Glutamatergic neuron (in vitro differentiated cells): ENCODE measurements at regions not wholly inside any gene's neighbourhood (a gene's known extent, or its start where the extent isn't known, plus 50 kb on each side); places are given as distances from the start of the nearest gene placed in this dataset.

Experiments
- DNase-seq: peaks from one replicate; pipeline ENCODE4 v3.0.0; 2022
- H3K27ac Mint-ChIP-seq: one replicate; pipeline ENCODE4 v1.8.0; 2020; ENCODE audit warnings: mild to moderate bottlenecking, mixed read lengths, inconsistent platforms; ENCODE audit not compliant: unreplicated experiment
- H3K27me3 Mint-ChIP-seq: one replicate; pipeline ENCODE4 v1.8.0; 2020; ENCODE audit warnings: mild to moderate bottlenecking, moderate library complexity, mixed read lengths, inconsistent platforms; ENCODE audit not compliant: unreplicated experiment
- H3K36me3 Mint-ChIP-seq: one replicate; pipeline ENCODE4 v1.8.0; 2020; ENCODE audit warnings: mild to moderate bottlenecking, mixed read lengths, inconsistent platforms; ENCODE audit not compliant: unreplicated experiment
- H3K4me1 Mint-ChIP-seq: one replicate; pipeline ENCODE4 v1.8.0; 2020; ENCODE audit warnings: mild to moderate bottlenecking, low read depth, mixed read lengths, inconsistent platforms; ENCODE audit not compliant: unreplicated experiment
- H3K4me3 Mint-ChIP-seq: one replicate; pipeline ENCODE4 v1.8.0; 2020; ENCODE audit warnings: mild to moderate bottlenecking, mixed read lengths, inconsistent platforms; ENCODE audit not compliant: unreplicated experiment
- H3K9me3 Mint-ChIP-seq: one replicate; pipeline ENCODE4 v1.8.0; 2020; ENCODE audit warnings: mild to moderate bottlenecking, moderate library complexity, mixed read lengths, inconsistent platforms; ENCODE audit not compliant: unreplicated experiment
- CTCF ChIP-seq: fragments of 200-600 bp; sonication (generic); IDR thresholded peaks from one replicate; pipeline ENCODE4 v1.5.0; 2021; ENCODE audit not compliant: partially characterized antibody, unreplicated experiment

- no peak for DNase-seq
- TF ChIP-seq CTCF = no peak
- H3K36me3 Mint-ChIP-seq = no peaks in the 10 kb centered on the region
Measured at GRCh38 chr1:221405146-221405545, 336.7 kb downstream of the DUSP10 start.

GRCh38 chr1:221408117-221408803 is 333.6 kb downstream of the DUSP10 start:
- no peaks in the 10 kb centered on the region for H3K27me3 Mint-ChIP-seq
- no peak for DNase-seq
- H3K36me3 Mint-ChIP-seq = no peaks in the 10 kb centered on the region
- H3K4me3 Mint-ChIP-seq = no peak overlapping the region
- H3K9me3 Mint-ChIP-seq = no peaks in the 10 kb centered on the region
- no peak overlapping the region for H3K27ac Mint-ChIP-seq
- no peak for TF ChIP-seq CTCF
- H3K4me1 Mint-ChIP-seq = no peaks in the 10 kb centered on the region

More at GRCh38 chr1:221405146-221405545, 336.7 kb downstream of the DUSP10 start:
- Mint-ChIP-seq H3K9me3 (no peaks in the 10 kb centered on the region), H3K27me3 (no peaks in the 10 kb centered on the region), H3K4me1 (no peaks in the 10 kb centered on the region), H3K27ac (no peak overlapping the region), H3K4me3 (no peak overlapping the region)

GRCh38 chr1:221411283-221411682 is 330.6 kb downstream of the DUSP10 start:
- Mint-ChIP-seq H3K27ac (no peak overlapping the region), H3K9me3 (no peaks in the 10 kb centered on the region), H3K4me1 (no peaks in the 10 kb centered on the region), H3K27me3 (no peaks in the 10 kb centered on the region), H3K36me3 (no peaks in the 10 kb centered on the region), H3K4me3 (no peak overlapping the region)
- TF ChIP-seq CTCF = no peak
- no peak for DNase-seq

GRCh38 chr1:221414772-221415539 is 326.9 kb downstream of the DUSP10 start:
- H3K27ac Mint-ChIP-seq = no peak overlapping the region
- no peak overlapping the region for H3K4me3 Mint-ChIP-seq
- no peaks in the 10 kb centered on the region for H3K27me3 Mint-ChIP-seq
- no peak for TF ChIP-seq CTCF
- no peaks in the 10 kb centered on the region for H3K4me1 Mint-ChIP-seq
- DNase-seq = no peak
- H3K9me3 Mint-ChIP-seq = no peaks in the 10 kb centered on the region
- no peaks in the 10 kb centered on the region for H3K36me3 Mint-ChIP-seq

GRCh38 chr1:221415651-221416050 is 326.2 kb downstream of the DUSP10 start:
- Mint-ChIP-seq H3K27me3 (no peaks in the 10 kb centered on the region), H3K4me3 (no peak overlapping the region), H3K9me3 (no peaks in the 10 kb centered on the region), H3K27ac (no peak overlapping the region), H3K4me1 (no peaks in the 10 kb centered on the region), H3K36me3 (no peaks in the 10 kb centered on the region)
- TF ChIP-seq CTCF = no peak
- DNase-seq = no peak
